Transverse colon (tissue), 3 donors: ENCODE measurements at regions not wholly inside any gene's neighbourhood (a gene's known extent, or its start where the extent isn't known, plus 50 kb on each side); places are given as distances from the start of the nearest gene placed in this dataset.

ENCODE experiments used
- POLR2A ChIP-seq: fragments of 450-650 bp; IDR thresholded peaks from one replicate; pipeline ENCODE4 v1.6.1; 2016; ENCODE audit warnings: antibody characterized with exemption, mild to moderate bottlenecking, moderate library complexity
- TF ChIP-seq, protein P1 (sequence below), 5 experiments: fragments of 200-600 bp in 3 of 5; fragments of 450-650 bp in 2 of 5; sonication (generic) in 3 of 5; IDR thresholded peaks; 1 replicate in 2 of 5; 2 replicates in 3 of 5; pipeline ENCODE4 v1.5.1; 2016 to 2017; ENCODE audit warnings: antibody characterized with exemption in 5 of 5, inconsistent platforms in 3 of 5, mild to moderate bottlenecking in 2 of 5, moderate library complexity in 1 of 5

DNA sequence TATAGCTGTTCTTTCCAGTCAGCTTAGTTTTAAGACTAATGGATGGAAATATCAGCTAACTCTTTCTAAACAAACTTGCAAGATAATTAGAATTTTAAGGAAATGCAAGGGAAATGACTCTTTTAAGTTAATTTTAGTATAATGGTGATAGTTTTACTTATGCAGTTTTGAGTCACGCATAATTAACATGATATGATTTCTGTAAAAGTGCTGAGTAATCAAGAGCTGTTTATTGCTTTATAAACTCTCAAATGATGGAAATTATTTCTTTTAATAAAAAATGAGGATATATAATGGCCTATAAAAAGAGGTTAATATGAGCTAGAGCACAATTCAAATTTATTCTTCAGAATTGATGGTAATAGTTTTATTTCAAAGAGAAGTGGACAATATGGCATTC is 385.9 kb downstream of the GLUD2 start:
- TF ChIP-seq, protein P1, sequence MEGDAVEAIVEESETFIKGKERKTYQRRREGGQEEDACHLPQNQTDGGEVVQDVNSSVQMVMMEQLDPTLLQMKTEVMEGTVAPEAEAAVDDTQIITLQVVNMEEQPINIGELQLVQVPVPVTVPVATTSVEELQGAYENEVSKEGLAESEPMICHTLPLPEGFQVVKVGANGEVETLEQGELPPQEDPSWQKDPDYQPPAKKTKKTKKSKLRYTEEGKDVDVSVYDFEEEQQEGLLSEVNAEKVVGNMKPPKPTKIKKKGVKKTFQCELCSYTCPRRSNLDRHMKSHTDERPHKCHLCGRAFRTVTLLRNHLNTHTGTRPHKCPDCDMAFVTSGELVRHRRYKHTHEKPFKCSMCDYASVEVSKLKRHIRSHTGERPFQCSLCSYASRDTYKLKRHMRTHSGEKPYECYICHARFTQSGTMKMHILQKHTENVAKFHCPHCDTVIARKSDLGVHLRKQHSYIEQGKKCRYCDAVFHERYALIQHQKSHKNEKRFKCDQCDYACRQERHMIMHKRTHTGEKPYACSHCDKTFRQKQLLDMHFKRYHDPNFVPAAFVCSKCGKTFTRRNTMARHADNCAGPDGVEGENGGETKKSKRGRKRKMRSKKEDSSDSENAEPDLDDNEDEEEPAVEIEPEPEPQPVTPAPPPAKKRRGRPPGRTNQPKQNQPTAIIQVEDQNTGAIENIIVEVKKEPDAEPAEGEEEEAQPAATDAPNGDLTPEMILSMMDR (IDR thresholded peaks at IDR 0.05), result no peak
- TF ChIP-seq POLR2A, result no peak
